Stimulated activated CD8-positive, alpha-beta memory T cell treated with anti-CD3 and anti-CD28 coated beads, Interleukin-15, amount 100 ng/mL, for 4 hours (primary cell): ENCODE measurements at regions not wholly inside any gene's neighbourhood (a gene's known extent, or its start where the extent isn't known, plus 50 kb on each side); places are given as distances from the start of the nearest gene placed in this dataset.
"Not testable (repeated sequence)": the region's sequence is repeated elsewhere in the genome, so short reads cannot be mapped to it uniquely, and the experiment has no call there.

Source experiments
- DNase-seq, 2 donors: peaks; one replicate each; pipeline ENCODE4 v3.0.0-alpha.2; 2020; ENCODE audit warnings: low read depth in 2 of 2

- not testable (repeated sequence) for DNase-seq
Measured at GRCh38 chr5:166810093-166810658, 1481.3 kb upstream of the WWC1 start.

- DNase-seq = no peak
Measured at GRCh38 chr5:166810721-166811120, 1480.7 kb upstream of the WWC1 start.

GRCh38 chr5:166823360-166823759 lies 1468.1 kb upstream of the WWC1 start:
- DNase-seq = no peak

DNA sequence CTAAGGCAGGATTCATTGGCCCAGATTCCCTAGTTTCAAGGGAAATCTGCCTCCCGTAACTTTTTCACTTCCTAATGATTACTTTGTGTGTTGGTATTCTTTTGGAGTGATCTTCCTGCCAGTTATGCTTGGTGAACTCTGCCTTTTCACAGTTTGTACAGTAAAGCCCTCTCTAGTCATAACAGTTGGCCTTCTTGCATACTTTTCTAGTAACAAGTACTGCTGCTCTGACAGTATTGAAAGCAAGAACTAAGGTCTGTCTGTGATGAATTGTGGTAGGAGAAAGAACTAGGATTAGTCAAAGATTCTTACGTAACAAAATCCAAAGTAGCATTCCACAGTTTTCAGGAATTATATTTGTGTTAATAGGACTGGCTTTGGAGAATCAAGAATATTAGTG lies 1457.2 kb upstream of the WWC1 start:
- DNase-seq = no peak

DNA sequence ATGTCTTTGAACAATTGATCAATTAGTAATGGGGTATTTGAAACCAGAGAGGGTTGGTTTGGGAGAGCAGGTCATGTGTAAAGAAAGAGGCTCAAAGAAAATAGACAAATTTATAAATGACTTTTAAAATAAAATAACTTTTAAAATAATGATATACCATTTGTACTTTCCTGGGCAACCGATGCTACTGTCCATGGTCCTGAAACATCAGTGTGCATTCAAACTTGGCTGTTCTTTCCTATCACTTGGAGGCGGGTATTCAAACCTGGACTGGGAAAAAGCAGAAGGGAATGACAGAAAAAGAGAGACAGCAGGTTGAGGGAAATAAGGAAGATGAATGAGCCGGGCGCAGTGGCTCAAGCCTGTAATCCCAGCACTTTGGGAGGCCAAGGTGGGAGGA lies 1446.4 kb upstream of the WWC1 start:
- no peak for DNase-seq

GRCh38 chr5:166856791-166857190 lies 1434.7 kb upstream of the WWC1 start:
- no peak for DNase-seq

DNA sequence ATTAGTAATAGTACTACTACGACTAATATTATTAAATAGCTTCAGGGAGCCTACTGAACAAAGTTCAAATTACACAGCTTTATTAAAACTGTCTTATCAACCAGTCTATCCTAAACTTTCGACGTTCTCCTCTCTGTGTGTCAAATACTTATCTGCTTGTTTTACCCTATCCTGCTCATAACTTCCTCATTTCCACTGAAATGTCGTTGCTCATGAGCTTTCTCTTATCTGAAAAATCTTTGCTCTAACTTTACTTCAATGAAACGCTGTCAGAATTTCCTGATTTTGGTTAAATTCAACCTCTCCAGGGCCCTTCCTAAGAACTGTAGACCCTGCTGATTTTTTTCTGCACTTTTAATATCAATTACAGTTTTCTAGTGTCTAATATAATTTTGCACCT lies 1431.0 kb upstream of the WWC1 start:
- no peak for DNase-seq

DNA sequence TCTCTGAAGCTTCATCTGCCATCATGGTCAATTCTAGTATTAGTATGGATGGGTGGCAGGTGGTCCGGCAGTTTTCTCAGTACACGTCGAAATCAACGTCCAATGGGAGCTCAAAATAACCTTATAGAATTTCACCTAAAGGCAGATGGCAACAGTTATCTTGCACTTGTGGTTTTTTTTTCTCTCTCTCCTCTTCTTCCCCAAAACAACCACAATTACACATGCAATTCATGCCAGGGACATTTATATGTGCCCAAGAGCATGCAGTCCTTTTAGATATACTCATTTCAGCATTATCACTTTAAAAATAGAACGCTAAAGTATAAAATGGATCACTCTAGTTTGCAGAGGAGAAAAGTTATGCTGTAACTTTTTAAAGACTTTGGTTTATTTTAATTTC lies 1428.9 kb upstream of the WWC1 start:
- no peak for DNase-seq

GRCh38 chr5:166865206-166865605 lies 1426.2 kb upstream of the WWC1 start:
- no peak for DNase-seq

DNA sequence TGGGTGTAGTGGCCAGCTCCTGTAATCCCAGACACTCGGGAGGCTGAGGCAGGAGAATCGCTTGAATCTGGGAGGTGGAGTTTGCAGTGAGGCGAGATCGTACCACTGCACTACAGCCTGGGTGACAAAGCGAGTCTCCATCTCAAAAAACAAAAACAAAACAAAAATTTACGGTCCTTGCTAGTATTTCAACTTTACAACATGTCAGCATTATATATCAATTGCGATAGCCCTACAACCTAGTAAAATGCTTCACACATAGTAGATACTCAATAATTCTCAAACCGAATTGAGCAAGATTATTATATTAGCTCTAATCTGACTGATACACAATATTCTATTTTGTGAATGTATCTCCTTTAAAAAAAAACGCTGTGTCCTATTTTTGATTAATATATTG lies 1411.0 kb upstream of the WWC1 start:
- DNase-seq = no peak

DNA sequence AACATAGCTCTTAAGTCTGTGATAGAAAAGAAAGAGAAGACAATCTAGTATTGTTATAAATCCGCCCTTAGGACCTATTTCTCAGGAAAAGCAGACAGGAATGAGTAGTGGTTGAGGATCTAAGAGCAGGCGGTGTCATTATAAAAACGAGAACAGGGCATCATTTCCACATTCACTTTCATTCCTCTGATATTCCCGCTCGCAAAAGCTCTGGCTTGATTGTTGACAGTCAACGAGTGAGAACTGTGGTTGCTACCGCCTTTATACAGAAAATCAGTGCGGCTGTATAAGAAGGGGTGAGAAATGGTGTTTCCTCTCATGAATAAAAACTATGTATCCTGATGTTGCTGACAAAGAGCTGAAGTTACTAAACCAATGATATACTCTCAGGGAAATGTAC lies 1409.6 kb upstream of the WWC1 start:
- DNase-seq = no peak

GRCh38 chr5:166883016-166883415 lies 1408.4 kb upstream of the WWC1 start:
- no peak for DNase-seq

DNA sequence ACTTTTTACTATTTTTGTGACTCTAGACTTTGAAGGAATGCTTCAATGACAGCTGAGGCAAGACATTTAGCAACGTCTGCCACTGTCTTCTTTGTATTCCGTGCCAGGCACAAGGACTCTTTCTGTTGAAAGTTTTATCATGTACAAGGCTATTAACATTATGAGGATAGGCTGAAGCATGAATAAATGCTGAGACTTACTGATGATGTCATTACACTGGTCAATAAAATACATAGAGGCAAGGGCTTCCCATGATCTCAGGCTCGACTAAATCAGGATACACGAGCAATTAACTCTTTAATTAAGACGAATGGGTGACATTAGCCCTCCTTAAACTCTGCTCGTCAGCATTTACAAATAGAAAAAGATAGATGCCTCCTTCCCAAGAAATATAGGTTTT lies 1393.3 kb upstream of the WWC1 start:
- DNase-seq = no peak

DNA sequence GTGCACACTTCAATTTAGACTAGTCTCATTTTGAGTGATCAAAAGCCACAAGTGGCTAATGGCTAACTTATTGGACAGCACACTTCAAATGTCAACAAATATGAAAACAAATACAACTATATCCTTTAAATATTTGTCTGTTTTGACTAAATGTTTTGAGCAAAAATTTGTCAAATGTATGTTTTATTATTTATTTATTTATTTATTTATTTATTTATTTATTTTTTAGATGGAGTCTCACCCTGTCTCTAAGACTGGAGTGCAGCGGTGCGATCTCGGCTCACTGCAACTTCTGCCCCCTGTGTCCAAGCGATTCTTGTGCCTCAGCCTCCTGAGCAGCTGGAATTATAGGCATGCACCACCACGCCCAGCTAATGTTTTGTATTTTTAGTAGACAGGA lies 1392.1 kb upstream of the WWC1 start:
- no peak for DNase-seq

- DNase-seq = no peak
Measured at GRCh38 chr5:166904571-166904970, 1386.9 kb upstream of the WWC1 start.

GRCh38 chr5:166906991-166907713 lies 1384.3 kb upstream of the WWC1 start:
- no peak for DNase-seq

- no peak for DNase-seq
Measured at GRCh38 chr5:166909040-166909439, 1382.4 kb upstream of the WWC1 start.

- no peak for DNase-seq
Measured at GRCh38 chr5:166909926-166910325, 1381.5 kb upstream of the WWC1 start.

- DNase-seq = no peak
Measured at GRCh38 chr5:166910995-166911394, 1380.5 kb upstream of the WWC1 start.

GRCh38 chr5:166916021-166916420 lies 1375.4 kb upstream of the WWC1 start:
- no peak for DNase-seq

DNA sequence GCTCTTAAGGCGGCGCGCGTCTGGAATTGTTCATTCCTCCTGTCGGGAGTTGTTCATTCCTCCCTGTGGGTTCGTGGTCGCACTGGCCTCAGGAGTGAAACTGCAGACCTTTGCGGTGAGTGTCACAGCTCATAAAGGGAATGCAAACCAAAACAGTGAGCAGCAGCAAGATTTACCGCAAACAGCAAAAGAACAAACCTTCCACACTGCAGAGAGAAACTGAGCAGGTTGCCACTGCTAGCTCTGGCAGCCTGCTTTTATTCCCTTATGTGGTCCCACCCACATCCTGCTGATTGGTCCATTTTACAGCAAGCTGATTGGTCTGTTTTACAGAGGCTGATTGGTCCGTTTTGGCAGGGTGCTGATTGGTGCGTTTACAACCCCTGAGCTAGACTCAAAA lies 1365.3 kb upstream of the WWC1 start:
- DNase-seq = no peak

- not testable (repeated sequence) for DNase-seq
Measured at GRCh38 chr5:166926806-166927475, 1364.5 kb upstream of the WWC1 start.

- DNase-seq = no peak
Measured at GRCh38 chr5:166936351-166936750, 1355.1 kb upstream of the WWC1 start.
